GM19238 (cell line): ENCODE measurements at regions not wholly inside any gene's neighbourhood (a gene's known extent, or its start where the extent isn't known, plus 50 kb on each side); places are given as distances from the start of the nearest gene placed in this dataset.

Experiments used
- DNase-seq: peaks from one replicate; pipeline ENCODE4 v3.0.0; 2011; ENCODE audit warnings: low spot score; ENCODE audit not compliant: insufficient read length

GRCh38 chr4:31351695-31352094 lies 631.5 kb downstream of the PCDH7 start:
- no peak for DNase-seq

- DNase-seq: no peak
Measured at GRCh38 chr4:31356839-31357238, 636.7 kb downstream of the PCDH7 start.

- DNase-seq: no peak
Measured at GRCh38 chr4:31360786-31361185, 640.6 kb downstream of the PCDH7 start.

GRCh38 chr4:31362756-31363155 lies 642.6 kb downstream of the PCDH7 start:
- no peak for DNase-seq

GRCh38 chr4:31365006-31365690 lies 645.0 kb downstream of the PCDH7 start:
- no peak for DNase-seq

GRCh38 chr4:31366041-31366440 lies 645.9 kb downstream of the PCDH7 start:
- DNase-seq: no peak

- DNase-seq: peak; percentile 5
Measured at GRCh38 chr4:31370866-31371465, 650.8 kb downstream of the PCDH7 start.

GRCh38 chr4:31374256-31374960 lies 654.2 kb downstream of the PCDH7 start:
- no peak for DNase-seq

GRCh38 chr4:31375936-31376335 lies 655.8 kb downstream of the PCDH7 start:
- no peak for DNase-seq

GRCh38 chr4:31379364-31379763 lies 659.2 kb downstream of the PCDH7 start:
- DNase-seq: no peak

- DNase-seq: no peak
Measured at GRCh38 chr4:31383767-31384166, 663.6 kb downstream of the PCDH7 start.

- no peak for DNase-seq
Measured at GRCh38 chr4:31390849-31391248, 670.7 kb downstream of the PCDH7 start.

GRCh38 chr4:31391976-31392375 lies 671.8 kb downstream of the PCDH7 start:
- no peak for DNase-seq

GRCh38 chr4:31392923-31393322 lies 672.8 kb downstream of the PCDH7 start:
- DNase-seq: no peak

- DNase-seq: no peak
Measured at GRCh38 chr4:31408121-31408520, 688.0 kb downstream of the PCDH7 start.

GRCh38 chr4:31411565-31411964 lies 691.4 kb downstream of the PCDH7 start:
- DNase-seq: no peak

- no peak for DNase-seq
Measured at GRCh38 chr4:31415629-31416028, 695.5 kb downstream of the PCDH7 start.

- no peak for DNase-seq
Measured at GRCh38 chr4:31416498-31416897, 696.3 kb downstream of the PCDH7 start.

- DNase-seq: no peak
Measured at GRCh38 chr4:31417040-31417439, 696.9 kb downstream of the PCDH7 start.

- DNase-seq: no peak
Measured at GRCh38 chr4:31422006-31422405, 701.8 kb downstream of the PCDH7 start.

GRCh38 chr4:31427691-31428090 lies 707.5 kb downstream of the PCDH7 start:
- DNase-seq: no peak

- DNase-seq: no peak
Measured at GRCh38 chr4:31442236-31442635, 722.1 kb downstream of the PCDH7 start.

GRCh38 chr4:31445526-31445925 lies 725.4 kb downstream of the PCDH7 start:
- DNase-seq: no peak
